ENCODE measurements at regions not wholly inside any gene's neighbourhood (a gene's known extent, or its start where the extent isn't known, plus 50 kb on each side); places are given as distances from the start of the nearest gene placed in this dataset.
"Not testable (repeated sequence)": the region's sequence is repeated elsewhere in the genome, so short reads cannot be mapped to it uniquely, and the experiment has no call there.

DNA sequence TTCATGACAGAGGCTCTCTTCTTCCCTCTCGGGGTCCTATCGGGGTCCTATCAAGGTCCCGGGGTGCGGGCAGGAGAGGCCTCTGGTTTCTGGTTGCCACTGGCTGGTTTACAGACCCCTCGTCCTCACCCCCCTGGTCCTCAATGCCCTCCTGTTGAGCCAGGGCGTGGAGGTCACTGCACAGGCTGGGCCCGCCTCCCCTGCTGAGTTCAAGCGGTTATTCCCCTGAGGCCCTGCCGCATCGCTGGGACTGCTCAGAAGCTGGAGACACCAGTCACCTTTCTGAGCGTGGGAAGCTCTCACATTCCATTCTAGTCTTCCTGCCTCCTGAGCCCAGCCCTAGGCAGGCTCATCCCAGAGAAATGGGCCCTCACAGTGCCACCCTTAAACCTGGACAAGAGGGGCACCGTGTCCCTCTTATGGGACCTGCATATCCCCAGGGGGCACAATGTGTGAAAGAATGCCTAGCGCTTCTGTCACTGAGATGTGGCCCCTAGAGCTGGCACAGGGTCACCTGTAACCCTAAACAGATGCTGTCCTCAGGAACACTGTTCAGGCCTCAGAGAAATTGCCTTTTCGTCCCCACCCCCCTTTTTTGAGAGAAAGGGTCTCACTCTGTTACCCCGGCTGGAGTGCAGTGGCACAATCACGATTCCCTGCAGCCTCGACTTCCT is 177.7 kb upstream of the RGS6 start:
- DNase-seq: no peak
- Mint-ChIP-seq H3K27ac (no peak overlapping the region), H3K9me3 (no peaks in the 10 kb centered on the region), H3K4me3 (no peak overlapping the region), H3K27me3 (peaks cover 30% of the 10 kb centered on the region), H3K4me1 (no peaks in the 10 kb centered on the region), H3K36me3 (no peaks in the 10 kb centered on the region)
- CTCF ChIA-PET: interaction anchor here (1.5 to 3.4 kb wide), 3 partner anchors 101 to 616 kb away, joined by 6 to 36 read pairs (median 10); no protein-coding TSS in a partner anchor

DNA sequence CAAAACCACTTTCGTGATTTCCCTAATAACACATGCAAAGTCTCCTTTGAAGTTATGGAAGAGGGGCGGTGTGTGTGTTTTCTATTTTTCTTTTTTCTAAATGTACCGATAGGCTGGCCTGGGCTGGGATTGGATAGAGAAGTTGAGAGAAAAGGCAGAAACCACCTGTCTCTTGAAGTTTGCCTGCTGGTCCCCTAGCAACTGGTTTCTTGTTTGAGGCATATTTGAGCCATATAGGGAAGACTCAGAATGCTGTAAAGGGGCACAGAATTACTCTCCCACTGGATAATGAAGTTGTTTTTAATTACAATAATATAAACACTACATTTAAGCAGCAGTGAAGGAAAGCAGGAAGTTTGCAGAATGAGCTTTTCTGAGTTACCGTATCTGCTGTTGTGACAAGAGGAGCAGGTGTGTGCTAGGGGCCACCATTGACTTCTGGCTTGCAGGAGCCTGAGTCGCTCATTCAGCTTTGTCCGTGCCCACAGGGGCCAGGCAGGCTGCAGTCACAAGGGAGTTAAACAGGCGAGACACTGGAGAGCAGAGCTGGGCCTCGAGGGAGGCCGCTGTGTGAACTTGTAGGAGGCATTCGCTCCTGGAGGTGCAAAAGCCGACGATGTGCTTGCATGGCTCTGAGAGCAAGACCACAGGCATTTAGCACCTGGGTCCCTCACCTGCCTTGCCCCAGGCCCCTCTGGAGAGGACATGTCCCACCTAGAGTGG is 173.8 kb upstream of the RGS6 start:
- Mint-ChIP-seq H3K4me3 (no peak overlapping the region), H3K9me3 (no peaks in the 10 kb centered on the region), H3K4me1 (no peaks in the 10 kb centered on the region), H3K27me3 (peaks cover 25% of the 10 kb centered on the region), H3K27ac (no peak overlapping the region), H3K36me3 (no peaks in the 10 kb centered on the region)
- CTCF ChIA-PET: no interaction called here
- no peak for DNase-seq

DNA sequence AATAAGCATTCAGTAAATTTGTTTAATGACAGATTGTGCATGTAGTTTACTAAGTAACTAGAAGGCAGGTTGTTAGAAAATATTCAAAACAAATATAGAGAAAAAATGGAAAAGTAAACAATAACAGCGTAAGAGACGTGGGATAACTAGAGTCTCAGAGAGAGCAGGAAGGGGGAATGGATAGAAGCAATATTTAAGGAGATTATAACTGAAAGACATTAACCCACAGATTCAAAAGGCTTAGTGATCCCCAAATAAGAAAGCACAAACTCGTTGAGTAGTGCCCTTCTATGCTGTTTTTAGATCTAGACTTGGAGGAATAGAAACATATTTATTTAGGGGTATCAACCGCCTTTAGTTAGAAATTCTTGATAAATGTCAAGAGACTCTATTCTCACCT is 169.7 kb upstream of the RGS6 start:
- Mint-ChIP-seq H3K27ac (no peak overlapping the region), H3K9me3 (no peaks in the 10 kb centered on the region), H3K27me3 (peaks cover 21% of the 10 kb centered on the region), H3K36me3 (no peaks in the 10 kb centered on the region), H3K4me3 (no peak overlapping the region), H3K4me1 (no peaks in the 10 kb centered on the region)
- no peak for DNase-seq
- CTCF ChIA-PET: no interaction called here

DNA sequence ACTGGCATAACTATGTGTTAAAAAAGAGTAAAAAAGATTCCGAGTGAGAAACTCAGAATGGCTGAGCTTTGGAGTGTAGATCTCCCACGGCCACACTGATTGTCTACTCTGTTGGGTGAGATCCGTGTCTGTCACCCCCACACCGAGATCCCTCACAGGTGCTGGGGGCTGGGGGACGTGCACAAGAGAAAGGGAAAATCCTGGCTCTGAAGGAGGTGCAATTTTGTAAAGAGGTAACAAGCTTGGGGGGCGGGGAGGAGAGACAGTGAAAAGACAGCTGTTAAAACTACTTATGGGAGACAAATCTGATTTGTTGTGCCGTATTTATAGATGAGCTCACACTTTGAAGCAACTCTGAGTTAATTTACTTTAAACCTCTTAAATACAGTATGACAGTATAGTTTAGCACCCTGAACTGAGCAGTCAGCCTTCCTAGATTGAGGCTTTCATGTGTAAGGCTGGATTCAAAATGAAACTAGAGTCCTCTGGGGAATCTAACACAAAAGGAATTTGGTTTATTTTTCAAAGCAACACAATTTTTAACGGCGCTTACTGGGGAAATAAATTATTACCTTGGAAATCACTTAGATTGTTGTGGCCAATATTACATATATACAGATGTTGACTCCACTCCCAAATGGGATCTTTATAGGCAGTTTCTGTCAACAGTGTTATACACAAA is 167.4 kb upstream of the RGS6 start:
- H3K36me3 Mint-ChIP-seq: no peaks in the 10 kb centered on the region
- no peaks in the 10 kb centered on the region for H3K4me1 Mint-ChIP-seq
- no peak overlapping the region for H3K4me3 Mint-ChIP-seq
- H3K27me3 Mint-ChIP-seq: peaks cover 17% of the 10 kb centered on the region
- DNase-seq: no peak
- CTCF ChIA-PET: no interaction called here
- H3K9me3 Mint-ChIP-seq: no peaks in the 10 kb centered on the region
- no peak overlapping the region for H3K27ac Mint-ChIP-seq

DNA sequence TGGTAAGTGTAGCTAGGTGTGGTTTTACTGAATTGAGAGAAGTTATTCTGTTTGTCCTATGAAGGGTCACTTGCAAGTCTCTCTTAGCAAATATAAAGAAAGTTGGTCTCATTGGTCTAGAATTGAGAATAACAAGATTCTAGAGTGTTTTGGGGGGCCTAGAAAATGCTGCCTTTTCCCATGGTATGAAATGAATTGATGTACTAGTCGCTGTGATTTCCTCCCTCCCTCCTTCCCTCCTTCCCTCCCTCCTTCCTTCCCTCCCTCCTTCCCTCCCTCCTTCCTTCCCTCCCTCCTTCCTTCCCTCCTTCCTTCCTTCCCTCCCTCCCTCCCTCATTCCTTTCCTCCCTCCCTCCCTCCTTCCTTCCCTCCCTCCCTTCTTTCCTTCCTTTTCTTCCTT is 166.7 kb upstream of the RGS6 start:
- DNase-seq: no peak
- Mint-ChIP-seq H3K4me1 (no peaks in the 10 kb centered on the region), H3K9me3 (no peaks in the 10 kb centered on the region), H3K36me3 (no peaks in the 10 kb centered on the region), H3K27ac (no peak overlapping the region), H3K4me3 (no peak overlapping the region), H3K27me3 (peaks cover 21% of the 10 kb centered on the region)
- CTCF ChIA-PET: no interaction called here

DNA sequence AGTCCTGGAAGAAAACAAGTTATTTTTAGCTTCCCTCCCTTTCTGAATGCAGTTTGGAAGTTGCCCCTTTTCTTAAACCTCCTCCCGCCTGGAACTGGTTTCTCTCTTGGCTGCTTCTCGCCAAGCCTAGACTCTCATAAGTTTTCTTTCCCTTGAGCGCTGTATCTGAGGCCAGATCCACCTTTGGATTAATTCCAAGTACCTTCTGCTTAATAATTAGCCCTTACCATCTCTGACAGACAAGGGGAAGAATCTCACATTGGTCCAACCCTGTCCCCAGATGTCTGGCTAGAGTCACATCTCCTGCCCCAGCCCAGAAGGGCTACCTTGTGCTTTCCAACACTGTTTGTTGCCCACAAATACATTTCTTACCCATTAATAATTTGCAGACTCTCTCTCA is 161.8 kb upstream of the RGS6 start:
- H3K36me3 Mint-ChIP-seq: no peaks in the 10 kb centered on the region
- no peak overlapping the region for H3K4me3 Mint-ChIP-seq
- no peaks in the 10 kb centered on the region for H3K4me1 Mint-ChIP-seq
- DNase-seq: no peak
- peaks cover 26% of the 10 kb centered on the region for H3K9me3 Mint-ChIP-seq
- CTCF ChIA-PET: no interaction called here
- H3K27ac Mint-ChIP-seq: no peak overlapping the region
- peaks cover 33% of the 10 kb centered on the region for H3K27me3 Mint-ChIP-seq

DNA sequence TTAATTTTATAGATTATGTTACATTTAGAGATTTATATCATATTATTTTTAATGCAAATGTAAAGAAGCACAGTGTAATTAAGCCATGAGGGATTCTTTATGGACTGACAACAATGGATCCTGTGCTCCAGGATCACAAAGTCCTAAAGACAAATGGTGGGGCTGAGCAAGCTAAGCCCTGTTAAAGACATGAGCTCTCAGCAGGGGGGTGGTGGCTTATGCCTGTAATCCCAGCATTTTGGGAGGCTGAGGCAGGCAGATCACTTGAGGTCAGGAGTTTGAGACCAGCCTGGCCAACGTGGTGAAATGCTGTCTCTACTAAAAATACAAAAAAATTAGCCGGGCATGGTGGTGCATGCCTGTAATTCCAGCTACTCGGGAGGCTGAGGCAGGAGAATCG is 160.8 kb upstream of the RGS6 start:
- Mint-ChIP-seq H3K27me3 (peaks cover 37% of the 10 kb centered on the region), H3K9me3 (peaks cover 26% of the 10 kb centered on the region)
- H3K4me3 Mint-ChIP-seq, H3K36me3 Mint-ChIP-seq, DNase-seq, H3K4me1 Mint-ChIP-seq, CTCF ChIA-PET, H3K27ac Mint-ChIP-seq: not testable (repeated sequence)

DNA sequence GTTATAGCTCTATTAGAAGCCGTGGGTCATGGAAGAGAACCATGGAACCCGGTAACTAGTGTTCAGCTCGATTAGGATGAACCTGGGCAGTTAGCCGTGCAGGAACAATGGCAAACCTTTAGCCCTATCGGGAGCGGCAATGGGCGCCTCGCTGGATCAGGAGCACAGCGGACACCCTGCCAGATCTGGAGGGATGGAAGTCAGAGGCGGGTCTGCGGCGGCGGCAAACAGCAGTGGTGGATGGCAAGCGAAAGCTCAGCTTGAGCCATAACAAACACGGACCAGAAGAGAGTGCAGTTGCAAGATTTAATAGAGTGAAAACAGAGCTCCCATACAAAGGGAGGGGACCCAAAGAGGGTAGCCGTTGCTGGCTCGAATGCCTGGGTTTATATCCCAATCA is 160.2 kb upstream of the RGS6 start:
- CTCF ChIA-PET, H3K4me3 Mint-ChIP-seq: not testable (repeated sequence)

DNA sequence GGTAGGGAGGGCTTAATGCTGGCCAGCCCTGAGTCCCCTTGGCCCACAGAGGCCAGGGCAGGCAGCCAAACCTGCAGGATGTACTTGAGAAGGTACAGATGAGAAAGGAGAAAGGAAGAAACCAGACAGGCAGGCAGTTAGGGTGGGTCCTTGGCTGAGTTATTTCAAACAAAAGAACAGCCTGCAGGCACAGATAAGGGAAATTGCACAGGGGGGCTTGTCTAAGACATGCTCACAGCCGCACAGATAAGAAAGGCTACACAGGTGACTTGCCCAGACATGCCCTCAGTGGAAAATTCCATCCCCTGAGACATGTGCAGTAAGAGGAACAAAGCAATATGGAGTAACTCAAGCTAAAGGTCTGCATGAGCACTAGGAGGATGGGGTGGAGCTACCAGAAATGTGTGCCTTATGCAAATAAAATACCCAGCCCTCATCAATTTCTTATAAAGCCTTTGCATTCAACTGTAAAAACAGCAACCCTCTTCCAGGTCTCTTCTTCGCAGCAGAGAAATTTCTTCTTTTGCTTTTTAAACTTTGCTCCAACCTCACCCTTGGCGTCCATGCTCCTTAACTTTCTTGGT is 158.2 kb upstream of the RGS6 start:
- Mint-ChIP-seq H3K27ac (no peak overlapping the region), H3K9me3 (peaks cover 26% of the 10 kb centered on the region), H3K4me1 (peaks cover 6% of the 10 kb centered on the region), H3K36me3 (no peaks in the 10 kb centered on the region), H3K4me3 (no peak overlapping the region), H3K27me3 (peaks cover 53% of the 10 kb centered on the region)
- DNase-seq: no peak
- CTCF ChIA-PET: no interaction called here

More for the DNA sequence above, 160.2 kb upstream of the RGS6 start:
- Mint-ChIP-seq H3K27me3 (peaks cover 42% of the 10 kb centered on the region), H3K9me3 (peaks cover 26% of the 10 kb centered on the region)
- DNase-seq, H3K4me1 Mint-ChIP-seq, H3K36me3 Mint-ChIP-seq, H3K27ac Mint-ChIP-seq: not testable (repeated sequence)

DNA sequence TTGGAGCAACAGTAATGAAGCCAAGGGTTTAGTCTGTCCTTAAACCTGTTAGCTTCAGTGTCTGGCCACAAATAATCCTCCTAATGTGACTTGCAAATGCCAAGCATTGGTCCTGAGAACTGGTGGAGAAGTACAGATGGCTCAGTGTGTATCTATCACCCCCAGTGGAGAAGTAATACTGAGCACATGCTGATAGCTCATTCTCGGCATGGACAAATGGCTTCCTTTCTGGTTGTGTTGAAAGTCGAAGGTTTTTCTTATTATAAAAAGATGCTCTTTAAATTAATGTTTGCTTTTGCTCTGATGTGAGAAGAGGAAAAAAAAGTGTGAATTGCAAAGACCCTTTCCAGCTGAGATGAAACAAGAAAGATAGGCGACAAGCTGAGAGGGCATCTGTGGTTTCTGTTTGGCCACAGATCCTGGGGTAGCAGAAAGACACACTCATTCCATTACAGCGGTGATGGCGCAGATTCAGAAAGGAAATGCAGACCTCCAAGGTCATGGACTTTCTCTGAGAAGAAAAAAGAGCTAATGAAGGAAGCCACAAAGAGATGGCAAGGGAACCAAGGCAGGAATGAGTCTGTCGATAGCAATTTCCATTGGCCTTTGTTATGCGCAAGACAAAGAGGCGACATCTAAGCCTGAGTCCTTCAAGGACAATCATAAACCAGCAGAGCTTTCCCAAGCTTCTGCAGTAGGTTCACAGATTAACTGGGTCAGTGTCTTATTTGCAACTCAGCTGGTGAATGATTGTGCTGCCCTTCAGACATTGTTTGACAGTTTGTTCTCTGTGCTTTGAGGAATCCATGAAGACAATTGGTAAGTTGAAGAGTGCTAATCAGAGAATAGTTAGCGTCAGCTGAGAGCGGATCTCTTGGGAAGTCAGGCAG is 155.5 kb upstream of the RGS6 start:
- Mint-ChIP-seq H3K27me3 (peaks cover 60% of the 10 kb centered on the region), H3K4me3 (no peak overlapping the region), H3K27ac (no peak overlapping the region), H3K36me3 (no peaks in the 10 kb centered on the region), H3K9me3 (peaks cover 26% of the 10 kb centered on the region), H3K4me1 (peaks cover 6% of the 10 kb centered on the region)
- CTCF ChIA-PET: interaction anchor here (0.6 to 1.4 kb wide), 3 partner anchors 24 to 675 kb away, joined by 3 to 4 read pairs (median 4); no protein-coding TSS in a partner anchor
- DNase-seq: no peak

DNA sequence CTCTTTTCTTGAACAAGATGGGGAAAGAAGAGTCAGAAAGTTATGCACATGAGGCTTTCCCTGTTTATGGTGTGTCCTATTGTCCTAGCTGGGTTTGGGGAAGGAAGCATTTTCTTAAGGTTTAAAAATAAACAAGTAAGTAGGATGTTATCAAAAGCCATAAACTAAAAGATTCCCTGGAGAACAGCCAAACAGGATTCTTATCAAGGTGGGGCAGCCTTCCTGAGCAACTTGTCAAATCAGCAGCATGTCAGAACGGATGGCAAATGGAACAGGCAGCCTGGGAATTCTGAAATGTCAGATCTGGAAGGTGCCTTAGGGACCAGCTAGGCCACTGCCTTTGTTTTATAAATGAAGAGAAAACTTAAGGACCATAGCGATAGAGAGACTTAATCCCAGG is 152.2 kb upstream of the RGS6 start:
- no peak overlapping the region for H3K4me3 Mint-ChIP-seq
- H3K4me1 Mint-ChIP-seq: peaks cover 6% of the 10 kb centered on the region
- no peaks in the 10 kb centered on the region for H3K36me3 Mint-ChIP-seq
- DNase-seq: no peak
- H3K27me3 Mint-ChIP-seq: peaks cover 44% of the 10 kb centered on the region
- CTCF ChIA-PET: interaction anchor here (0.7 to 0.8 kb wide), 2 partner anchors 484 to 645 kb away, joined by 3 to 4 read pairs; no protein-coding TSS in a partner anchor
- H3K27ac Mint-ChIP-seq: no peak overlapping the region
- peaks cover 4% of the 10 kb centered on the region for H3K9me3 Mint-ChIP-seq

DNA sequence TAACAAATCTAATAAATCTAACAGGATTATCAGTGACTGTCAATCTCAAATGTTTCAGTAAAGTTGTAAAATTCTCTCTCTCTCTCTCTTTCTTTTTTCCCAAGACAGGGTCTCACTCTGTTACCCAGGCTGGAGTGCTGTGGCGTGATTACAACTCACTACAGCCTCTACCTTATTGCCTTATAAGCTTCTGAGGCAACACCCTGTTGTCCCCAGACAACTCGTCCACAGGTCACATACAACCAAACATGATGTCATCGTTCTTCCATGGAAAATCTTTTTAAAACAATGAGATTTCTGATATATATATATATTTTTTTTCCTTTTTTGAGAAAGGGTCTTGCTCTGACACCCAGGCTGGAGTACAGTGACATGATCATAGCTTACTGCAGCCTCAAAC is 151.4 kb upstream of the RGS6 start:
- H3K27ac Mint-ChIP-seq: no peak overlapping the region
- no peaks in the 10 kb centered on the region for H3K36me3 Mint-ChIP-seq
- no peaks in the 10 kb centered on the region for H3K9me3 Mint-ChIP-seq
- no peak overlapping the region for H3K4me3 Mint-ChIP-seq
- peaks cover 39% of the 10 kb centered on the region for H3K27me3 Mint-ChIP-seq
- peaks cover 6% of the 10 kb centered on the region for H3K4me1 Mint-ChIP-seq
- CTCF ChIA-PET: interaction anchor here (0.8 kb wide), 1 partner anchor 645 kb away, joined by 4 read pairs; no protein-coding TSS in a partner anchor
- DNase-seq: no peak

DNA sequence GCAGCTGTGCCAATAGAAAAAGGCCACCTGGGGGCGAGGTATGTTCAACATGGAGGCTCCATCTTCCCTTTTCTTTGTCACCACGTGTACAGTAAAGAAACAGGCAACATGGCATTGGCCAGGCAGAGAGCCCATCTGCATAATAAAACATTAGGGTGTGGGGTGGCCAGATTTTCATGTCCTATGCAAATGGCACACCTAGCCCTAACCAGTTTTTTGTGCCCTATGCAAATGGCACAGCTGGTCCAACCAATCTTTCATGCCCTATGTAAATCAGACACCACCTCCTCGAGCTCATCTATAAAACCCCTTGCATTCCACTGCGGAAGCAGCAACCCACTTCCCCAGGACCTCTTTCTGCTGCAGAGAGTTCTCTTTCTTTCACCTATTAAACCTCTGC is 149.1 kb upstream of the RGS6 start:
- Mint-ChIP-seq H3K27me3 (peaks cover 24% of the 10 kb centered on the region), H3K9me3 (no peaks in the 10 kb centered on the region), H3K4me1 (no peaks in the 10 kb centered on the region), H3K36me3 (no peaks in the 10 kb centered on the region), H3K27ac (no peak overlapping the region), H3K4me3 (no peak overlapping the region)
- CTCF ChIA-PET: no interaction called here
- no peak for DNase-seq

DNA sequence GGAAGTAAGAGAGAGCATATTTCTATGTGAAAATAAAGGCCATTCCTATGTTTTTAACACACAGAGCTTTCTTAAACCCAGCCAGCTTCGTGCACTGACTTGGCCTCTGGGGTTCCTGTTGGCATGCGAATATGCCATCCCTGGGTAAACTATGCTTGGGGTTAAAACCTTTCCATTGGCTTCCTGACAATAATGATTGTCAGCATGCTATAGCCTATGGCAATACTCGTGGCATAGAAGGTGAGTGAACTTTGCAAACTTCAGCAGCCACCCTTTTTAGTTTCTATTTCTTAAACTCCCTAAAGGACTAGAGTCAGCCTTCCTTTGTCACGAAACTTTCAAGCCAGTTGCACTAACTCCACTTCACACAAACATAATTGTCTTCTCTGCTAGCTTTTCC is 148.4 kb upstream of the RGS6 start:
- H3K9me3 Mint-ChIP-seq: no peaks in the 10 kb centered on the region
- no peak overlapping the region for H3K27ac Mint-ChIP-seq
- CTCF ChIA-PET: interaction anchor here (1.6 kb wide), 1 partner anchor 71 kb away, joined by 3 read pairs; no protein-coding TSS in a partner anchor
- H3K27me3 Mint-ChIP-seq: peaks cover 22% of the 10 kb centered on the region
- H3K36me3 Mint-ChIP-seq: no peaks in the 10 kb centered on the region
- H3K4me1 Mint-ChIP-seq: no peaks in the 10 kb centered on the region
- H3K4me3 Mint-ChIP-seq: no peak overlapping the region
- DNase-seq: no peak
